HL-60 (cell line): ENCODE measurements at regions not wholly inside any gene's neighbourhood (a gene's known extent, or its start where the extent isn't known, plus 50 kb on each side); places are given as distances from the start of the nearest gene placed in this dataset.

Experiments used
- DNase-seq, 2 experiments: peaks; one replicate each; pipeline ENCODE4 v3.0.0-alpha.2; 2010 to 2020; ENCODE audit warnings: low read depth in 1 of 2, low spot score in 1 of 2
- H3K27ac ChIP-seq: fragments of 250-450 bp; sonication (Bioruptor Pico); replicated peaks from 2 replicates; pipeline ENCODE4 v1.5.1; 2020; ENCODE audit warnings: mild to moderate bottlenecking, moderate library complexity
- H3K27me3 ChIP-seq: fragments of 250-450 bp; sonication (Bioruptor Pico); 2 replicates; pipeline ENCODE4 v1.5.1; 2021; ENCODE audit warnings: mild to moderate bottlenecking, moderate library complexity; ENCODE audit not compliant: insufficient read depth, poor library complexity, severe bottlenecking
- H3K4me3 ChIP-seq: replicated peaks from 2 replicates; pipeline ENCODE4 v1.5.1; 2011; ENCODE audit warnings: mild to moderate bottlenecking, control low read depth, low read length; ENCODE audit not compliant: insufficient read depth
- CTCF ChIP-seq: IDR thresholded peaks from one replicate; pipeline ENCODE4 v1.5.1; 2011; ENCODE audit warnings: low read length, control low read depth, inconsistent platforms; ENCODE audit not compliant: insufficient read depth
- GABPA ChIP-seq: IDR thresholded peaks from 2 replicates; pipeline ENCODE4 v1.6.1; 2012; ENCODE audit warnings: low read depth
- POLR2AphosphoS5 ChIP-seq: IDR thresholded peaks from 2 replicates; pipeline ENCODE4 v1.6.1; 2012; ENCODE audit warnings: low read depth
- REST ChIP-seq: IDR thresholded peaks from 2 replicates; pipeline ENCODE4 v1.6.1; 2012; ENCODE audit warnings: low read depth; ENCODE audit not compliant: insufficient replicate concordance
- SPI1 ChIP-seq: IDR thresholded peaks from 2 replicates; pipeline ENCODE4 v1.6.1; 2012; ENCODE audit warnings: low read depth, mild to moderate bottlenecking, borderline replicate concordance

- DNase-seq: no peak
- no peaks in the 10 kb centered on the region for H3K27me3 ChIP-seq
- H3K4me3 ChIP-seq: no peak overlapping the region
- TF ChIP-seq GABPA: no peak
- no peak for TF ChIP-seq CTCF
- no peak for TF ChIP-seq REST
- no peak for TF ChIP-seq POLR2AphosphoS5
- no peak for TF ChIP-seq SPI1
- no peak overlapping the region for H3K27ac ChIP-seq
These were observed 620.7 kb downstream of the SPRY1 start for GRCh38 chr4:124017185-124017785.

GRCh38 chr4:124018383-124019317 lies 622.1 kb downstream of the SPRY1 start:
- DNase-seq: no peak
- TF ChIP-seq SPI1: peak; percentile 22; the same call in 1 of the 2 replicates
- no peak for TF ChIP-seq POLR2AphosphoS5
- Histone ChIP-seq H3K27me3 (no peaks in the 10 kb centered on the region), H3K27ac (no peak overlapping the region), H3K4me3 (no peak overlapping the region)

- Histone ChIP-seq H3K4me3 (no peak overlapping the region), H3K27me3 (no peaks in the 10 kb centered on the region), H3K27ac (no peak overlapping the region)
- TF ChIP-seq REST (no peak), SPI1 (no peak), CTCF (no peak), POLR2AphosphoS5 (no peak), GABPA (no peak)
- DNase-seq: no peak
These were observed 623.4 kb downstream of the SPRY1 start for GRCh38 chr4:124019749-124020549.

- Histone ChIP-seq H3K27ac (no peak overlapping the region), H3K4me3 (no peak overlapping the region), H3K27me3 (no peaks in the 10 kb centered on the region)
- DNase-seq: no peak
- TF ChIP-seq CTCF (no peak), SPI1 (no peak), GABPA (no peak), POLR2AphosphoS5 (no peak), REST (no peak)
These were observed 628.4 kb downstream of the SPRY1 start for GRCh38 chr4:124025000-124025399.
